ENCODE measurements at regions not wholly inside any gene's neighbourhood (a gene's known extent, or its start where the extent isn't known, plus 50 kb on each side); places are given as distances from the start of the nearest gene placed in this dataset.
"Not testable (repeated sequence)": the region's sequence is repeated elsewhere in the genome, so short reads cannot be mapped to it uniquely, and the experiment has no call there.

- Histone ChIP-seq H3K9me3 (no peaks in the 10 kb centered on the region), H3K27me3 (peaks cover 0 to 14% (median 0%) of the 10 kb centered on the region in 4 donors), H3K27ac (replicated peaks in 1 of 4) (no peak overlapping the region), H3K4me3 (no peak overlapping the region), H3K4me1 (peaks cover 0 to 11% (median 6%) of the 10 kb centered on the region in 4 donors), H3K36me3 (no peaks in the 10 kb centered on the region)
- intact Hi-C loops (cut with DNase I): no loop called here
- WGBS: 59% methylated on average over 11 of the region's 11 CpGs
- no peak for DNase-seq (ENCODE audit: extremely low spot score)
- no peak for TF ChIP-seq POLR2AphosphoS5 (IDR thresholded peaks at IDR 0.05)
- TF ChIP-seq CTCF (IDR thresholded peaks at IDR 0.05): no peak
- TF ChIP-seq EP300 (IDR thresholded peaks at IDR 0.05): no peak
- TF ChIP-seq POLR2A (IDR thresholded peaks at IDR 0.05; ENCODE audit: low read depth): no peak
Measured at GRCh38 chr16:73955702-73956101, 340.9 kb upstream of the PSMD7 start.

DNA sequence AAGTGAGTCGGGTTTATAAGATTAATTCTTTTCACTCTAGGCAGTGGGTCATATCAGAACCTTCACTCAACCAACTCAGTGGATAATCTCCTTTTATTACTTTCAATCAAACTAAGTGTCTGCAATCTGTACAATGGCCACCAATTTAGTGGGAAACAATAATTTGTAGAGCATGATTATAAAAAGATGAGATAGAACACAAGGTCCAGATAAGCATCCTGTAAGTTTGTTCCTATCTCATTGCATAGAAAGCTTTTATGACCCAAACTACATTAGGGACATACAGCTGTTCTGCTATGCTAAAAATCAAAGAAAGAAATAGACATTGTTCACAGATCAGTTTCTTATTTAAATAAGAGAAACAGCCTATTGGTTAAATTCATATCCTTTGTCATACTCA lies 341.4 kb upstream of the PSMD7 start:
- intact Hi-C loops (cut with DNase I): no loop called here
- H3K4me3 ChIP-seq: no peak overlapping the region
- WGBS: 83% methylated on average over 1 of the region's 1 CpG

GRCh38 chr16:73951481-73951880 lies 345.1 kb upstream of the PSMD7 start:
- intact Hi-C loops (cut with DNase I): no loop called here
- no peak for DNase-seq (ENCODE audit: extremely low spot score)
- Histone ChIP-seq H3K36me3 (no peaks in the 10 kb centered on the region), H3K9me3 (no peaks in the 10 kb centered on the region), H3K4me3 (no peak overlapping the region), H3K27me3 (peaks cover 0 to 4% (median 0%) of the 10 kb centered on the region in 4 donors), H3K4me1 (peaks cover 0 to 11% (median 5%) of the 10 kb centered on the region in 4 donors), H3K27ac (replicated peaks in 1 of 4) (peak overlapping the region in 2 of 4 donors; percentile 7 to 20)
- no peak for TF ChIP-seq EP300 (IDR thresholded peaks at IDR 0.05)
- peak in 1 of 2 donors; percentile 22 for TF ChIP-seq POLR2AphosphoS5 (IDR thresholded peaks at IDR 0.05)
- 44% methylated on average over 3 of the region's 3 CpGs for WGBS

More for the DNA sequence above, 341.4 kb upstream of the PSMD7 start:
- H3K36me3 ChIP-seq: no peaks in the 10 kb centered on the region
- DNase-seq (ENCODE audit: extremely low spot score): no peak
- no peak overlapping the region for H3K27ac ChIP-seq (replicated peaks in 1 of 4)
- no peak for TF ChIP-seq POLR2AphosphoS5 (IDR thresholded peaks at IDR 0.05)
- no peak for TF ChIP-seq CTCF (IDR thresholded peaks at IDR 0.05)
- TF ChIP-seq EP300 (IDR thresholded peaks at IDR 0.05): no peak
- no peak for TF ChIP-seq POLR2A (IDR thresholded peaks at IDR 0.05; ENCODE audit: low read depth)
- peaks cover 0 to 11% (median 6%) of the 10 kb centered on the region in 4 donors for H3K4me1 ChIP-seq
- H3K9me3 ChIP-seq: no peaks in the 10 kb centered on the region
- peaks cover 0 to 12% (median 0%) of the 10 kb centered on the region in 4 donors for H3K27me3 ChIP-seq

DNA sequence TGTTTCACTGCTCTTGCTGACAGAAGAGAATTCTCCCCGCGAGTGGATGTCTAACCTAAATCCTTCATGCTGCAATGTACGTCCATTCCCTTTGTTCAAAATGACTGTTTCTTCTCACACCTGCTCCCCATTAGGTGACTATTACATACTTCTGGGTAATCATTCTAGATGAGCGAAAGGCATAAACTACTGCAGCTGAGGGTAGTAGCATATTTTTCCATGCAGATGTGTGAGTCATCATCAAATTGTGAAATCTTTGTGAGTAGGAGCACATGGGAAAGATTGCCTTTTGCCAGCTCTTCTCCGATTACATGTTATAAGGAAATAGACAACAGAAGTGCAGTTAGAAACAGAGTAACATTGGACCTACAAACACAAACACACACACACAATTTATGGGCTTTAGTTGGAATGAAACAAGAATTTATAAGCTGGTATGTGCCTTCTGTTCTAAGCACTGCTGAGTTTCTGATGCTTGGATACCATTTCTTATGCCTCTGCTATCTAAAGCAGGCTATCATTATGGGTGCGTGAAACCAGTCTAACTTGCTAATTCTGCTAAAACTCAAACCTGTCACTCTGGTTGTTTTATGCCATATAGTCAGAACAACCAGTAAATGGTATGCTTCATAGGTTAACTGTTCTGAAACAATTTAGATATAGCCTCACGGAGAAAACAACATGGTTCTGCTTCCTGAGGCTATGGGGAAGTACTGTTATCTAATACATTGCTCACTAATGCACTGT lies 346.9 kb upstream of the PSMD7 start:
- WGBS: 63% methylated on average over 7 of the region's 7 CpGs
- H3K4me1 ChIP-seq: peaks cover 0 to 7% (median 1%) of the 10 kb centered on the region in 4 donors
- peak overlapping the region in 2 of 4 donors; percentile 5 to 36 for H3K27ac ChIP-seq (replicated peaks in 1 of 4)
- intact Hi-C loops (cut with DNase I): no loop called here
- TF ChIP-seq POLR2AphosphoS5 (IDR thresholded peaks at IDR 0.05): peak in 1 of 2 donors; percentile 35
- TF ChIP-seq EP300 (IDR thresholded peaks at IDR 0.05): no peak
- no peak for TF ChIP-seq POLR2A (IDR thresholded peaks at IDR 0.05; ENCODE audit: low read depth)
- H3K36me3 ChIP-seq: no peaks in the 10 kb centered on the region
- H3K4me3 ChIP-seq: no peak overlapping the region
- no peaks in the 10 kb centered on the region for H3K9me3 ChIP-seq
- DNase-seq (ENCODE audit: extremely low spot score): no peak
- peaks cover 0 to 4% (median 0%) of the 10 kb centered on the region in 4 donors for H3K27me3 ChIP-seq

DNA sequence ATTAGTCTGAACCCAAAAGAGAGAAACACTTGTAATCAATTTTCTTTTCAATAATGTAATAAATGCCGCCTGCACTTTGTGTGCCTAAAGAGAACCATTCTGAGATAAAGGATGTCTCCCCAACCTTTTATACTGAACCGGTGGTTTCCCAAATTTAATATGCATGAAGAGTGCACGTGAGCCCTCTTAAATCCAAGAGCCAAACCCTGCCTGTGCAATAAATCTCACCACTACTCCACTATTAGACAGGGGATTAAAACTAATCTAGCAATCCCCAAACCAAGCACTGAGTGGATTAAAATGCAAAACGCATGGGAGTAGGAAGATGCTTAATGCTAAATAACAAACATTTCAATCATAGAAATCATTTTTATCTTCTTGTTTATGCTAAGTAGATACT lies 351.0 kb upstream of the PSMD7 start:
- 79% methylated on average over 4 of the region's 4 CpGs for WGBS
- Histone ChIP-seq H3K9me3 (no peaks in the 10 kb centered on the region), H3K27ac (replicated peaks in 1 of 4) (no peak overlapping the region), H3K4me3 (no peak overlapping the region), H3K4me1 (no peaks in the 10 kb centered on the region), H3K36me3 (no peaks in the 10 kb centered on the region), H3K27me3 (peaks cover 0 to 12% (median 0%) of the 10 kb centered on the region in 4 donors)
- no peak for DNase-seq (ENCODE audit: extremely low spot score)
- intact Hi-C loops (cut with DNase I): no loop called here
- TF ChIP-seq CTCF (IDR thresholded peaks at IDR 0.05) (no peak), POLR2AphosphoS5 (IDR thresholded peaks at IDR 0.05) (no peak), POLR2A (IDR thresholded peaks at IDR 0.05; ENCODE audit: low read depth) (no peak)

GRCh38 chr16:73943184-73943583 lies 353.4 kb upstream of the PSMD7 start:
- H3K4me3 ChIP-seq; DNase-seq (ENCODE audit: extremely low spot score); intact Hi-C loops (cut with DNase I); H3K27ac ChIP-seq (replicated peaks in 1 of 4); H3K36me3 ChIP-seq; H3K4me1 ChIP-seq; H3K9me3 ChIP-seq: not testable (repeated sequence)
- H3K27me3 ChIP-seq: peaks cover 0 to 12% (median 0%) of the 10 kb centered on the region in 4 donors
- WGBS: 91% methylated on average over 11 of the region's 11 CpGs

GRCh38 chr16:73940786-73941185 lies 355.8 kb upstream of the PSMD7 start:
- H3K27ac ChIP-seq (replicated peaks in 1 of 4); H3K4me3 ChIP-seq; H3K4me1 ChIP-seq; intact Hi-C loops (cut with DNase I); H3K36me3 ChIP-seq; DNase-seq (ENCODE audit: extremely low spot score): not testable (repeated sequence)
- 95% methylated on average over 7 of the region's 7 CpGs for WGBS
- H3K9me3 ChIP-seq: peaks cover 0 to 17% (median 4%) of the 10 kb centered on the region in 4 donors
- peaks cover 0 to 12% (median 0%) of the 10 kb centered on the region in 4 donors for H3K27me3 ChIP-seq
